GM12878 (cell line): ENCODE measurements at regions not wholly inside any gene's neighbourhood (a gene's known extent, or its start where the extent isn't known, plus 50 kb on each side); places are given as distances from the start of the nearest gene placed in this dataset.
A peak's percentile ranks its signal among the peaks of the same experiment; 100 is the strongest.

Experiments used
- ATAC-seq: fragments of 200-7000 bp; cut with Tn5 transposase; 3 replicates; pipeline ENCODE4 v1.9.1; 2020; ENCODE audit warnings: mild to moderate bottlenecking, moderate library complexity
- BruUV-seq: library from RNA; stranded (reverse); fragments of 400-500 nt; replicated peaks from 2 replicates; lab custom pipeline; 2021; lab: Mats Ljungman, UMichigan
- CTCF ChIA-PET: fragments of 300-600 bp; sonication (Branson Sonifier 250); formaldehyde crosslinking; extraction: SDS; loops from one replicate; lab custom pipeline; 2021; ENCODE audit warnings: inconsistent platforms; lab: Yijun Ruan, JAX
- POLR2A ChIA-PET: fragments of 350-600 bp; formaldehyde crosslinking; extraction: SDS; loops from one replicate; lab custom pipeline; 2021; ENCODE audit warnings: inconsistent platforms; lab: Charles Lee
- RAD21 ChIA-PET: fragments of 300-600 bp; sonication (Branson Sonifier 250); formaldehyde crosslinking; loops from one replicate; lab custom pipeline; 2023; ENCODE audit warnings: antibody characterized with exemption; ENCODE audit not compliant: unreplicated experiment; lab: Charles Lee
- SMC1A ChIA-PET: fragments of 300-600 bp; sonication (Branson Sonifier 250); formaldehyde crosslinking; loops from one replicate; lab custom pipeline; 2023; ENCODE audit not compliant: unreplicated experiment, uncharacterized antibody; lab: Charles Lee
- DNase-seq: peaks from one replicate; pipeline ENCODE4 v3.0.0-alpha.2; 2011; ENCODE audit warnings: low read depth, low spot score
- FAIRE-seq: peaks from 3 replicates; lab custom pipeline; 2011; peaks lifted over from hg19 to GRCh38; lab: Jason Lieb, UNC
- H2AFZ ChIP-seq: 2 replicates; pipeline ENCODE4 v1.6.0; 2011; ENCODE audit warnings: low read depth, low read length, control low read depth; ENCODE audit not compliant: control insufficient read depth
- H3K27ac ChIP-seq: 2 replicates; pipeline ENCODE4 v1.5.1; 2011; ENCODE audit warnings: control low read depth; ENCODE audit not compliant: control insufficient read depth, insufficient read depth
- H3K27me3 ChIP-seq, 2 experiments: replicated peaks in 1 of 2; 2 replicates each; pipeline versions ENCODE4 v1.6.0 to v1.6.1; 2011; ENCODE audit warnings: low read length in 1 of 2; ENCODE audit not compliant: control insufficient read depth in 2 of 2, insufficient read depth in 2 of 2
- H3K36me3 ChIP-seq, 2 experiments: 2 replicates each; pipeline ENCODE4 v1.5.1; 2011; ENCODE audit warnings: low read length in 1 of 2; ENCODE audit not compliant: control insufficient read depth in 2 of 2, insufficient read depth in 2 of 2
- H3K4me1 ChIP-seq: 2 replicates; pipeline ENCODE4 v1.6.1; 2011; ENCODE audit warnings: mild to moderate bottlenecking, low read length, moderate library complexity, mixed read lengths; ENCODE audit not compliant: control insufficient read depth, insufficient read depth
- H3K4me2 ChIP-seq: 2 replicates; pipeline ENCODE4 v1.6.0; 2011; ENCODE audit warnings: control low read depth; ENCODE audit not compliant: control insufficient read depth, insufficient read depth
- H3K4me3 ChIP-seq: fragments of 200-600 bp; sonication (generic); 2 replicates; pipeline ENCODE4 v1.5.1; 2016
- H3K79me2 ChIP-seq: 2 replicates; pipeline ENCODE4 v1.6.0; 2011; ENCODE audit warnings: low read length; ENCODE audit not compliant: control insufficient read depth, insufficient read depth
- H3K9ac ChIP-seq: 2 replicates; pipeline ENCODE4 v1.8.0; 2011; ENCODE audit warnings: low read length, control low read depth, mixed read lengths; ENCODE audit not compliant: control insufficient read depth, insufficient read depth
- H3K9me3 ChIP-seq: replicated peaks from 3 replicates; pipeline ENCODE4 v1.5.1; 2011; ENCODE audit warnings: mild to moderate bottlenecking, low read length; ENCODE audit not compliant: control insufficient read depth, insufficient read depth
- H4K20me1 ChIP-seq: 2 replicates; pipeline ENCODE4 v1.6.0; 2011; ENCODE audit not compliant: control insufficient read depth, insufficient read depth
- CBFB ChIP-seq: IDR thresholded peaks from 2 replicates; pipeline ENCODE4 v1.6.1; 2016; ENCODE audit warnings: antibody characterized with exemption, low read depth
- HDAC6 ChIP-seq: fragments of 200-600 bp; sonication (generic); IDR thresholded peaks from one replicate; pipeline ENCODE4 v1.8.0; 2017; ENCODE audit warnings: antibody characterized with exemption; ENCODE audit not compliant: unreplicated experiment
- KAT2A ChIP-seq: conservative IDR thresholded peaks from 2 replicates; pipeline ENCODE4 v1.6.1; 2011; ENCODE audit warnings: low read depth, low read length; ENCODE audit not compliant: control insufficient read depth
- MEF2B ChIP-seq: fragments of 450-650 bp; IDR thresholded peaks from 2 replicates; pipeline ENCODE4 v1.6.1; 2018; ENCODE audit warnings: mild to moderate bottlenecking, moderate library complexity; ENCODE audit not compliant: partially characterized antibody, poor library complexity, severe bottlenecking
- MYC ChIP-seq: IDR thresholded peaks from 2 replicates; pipeline ENCODE4 v1.6.1; 2011; ENCODE audit warnings: mild to moderate bottlenecking, low read length, moderate library complexity, inconsistent platforms; ENCODE audit not compliant: insufficient read depth, insufficient replicate concordance, insufficient read length, severe bottlenecking
- PAX8 ChIP-seq: fragments of 450-650 bp; IDR thresholded peaks from 2 replicates; pipeline ENCODE4 v1.6.1; 2017; ENCODE audit warnings: mild to moderate bottlenecking, moderate library complexity
- RELA ChIP-seq: fragments of 450-650 bp; IDR thresholded peaks from 2 replicates; pipeline ENCODE4 v1.8.0; 2014; ENCODE audit warnings: borderline replicate concordance; ENCODE audit not compliant: partially characterized antibody
- RFX5 ChIP-seq: IDR thresholded peaks from 2 replicates; pipeline ENCODE4 v1.6.1; 2011; ENCODE audit warnings: low read depth, low read length, improper control_type of control experiment
- RUNX3 ChIP-seq: IDR thresholded peaks from 2 replicates; pipeline ENCODE4 v1.6.1; 2012; ENCODE audit warnings: low read length, inconsistent platforms
- SMC3 ChIP-seq: IDR thresholded peaks from 2 replicates; pipeline ENCODE4 v1.6.1; 2011; ENCODE audit warnings: low read length, improper control_type of control experiment, borderline replicate concordance
- STAT1 ChIP-seq: fragments of 450-650 bp; conservative IDR thresholded peaks from 2 replicates; pipeline ENCODE4 v1.6.1; 2014; ENCODE audit warnings: antibody characterized with exemption, mild to moderate bottlenecking
- ZNF217 ChIP-seq: fragments of 450-650 bp; IDR thresholded peaks from 2 replicates; pipeline ENCODE4 v1.6.1; 2017; ENCODE audit warnings: antibody characterized with exemption, mild to moderate bottlenecking
- WGBS: methylation state at CpG from one replicate; pipeline ENCODE4 v1.1.6; 2016; ENCODE audit warnings: low lambda C conversion rate; ENCODE audit not compliant: insufficient replicate concordance, insufficient coverage; ENCODE audit errors: missing lambda C conversion rate; 5-methylcytosine and 5-hydroxymethylcytosine counted together
- in situ Hi-C: fragments of 300-500 bp; cut with MboI; formaldehyde crosslinking; loops from 9 replicates; pipeline ENCODE4 v1.14.3; 2018; ENCODE audit warnings: mixed read lengths
- intact Hi-C: fragments of 100-400 bp; cut with micrococcal nuclease; formaldehyde crosslinking; loops from one replicate; pipeline ENCODE4 v1.14.2; 2022; ENCODE audit not compliant: unreplicated experiment
- TF ChIP-seq, protein P1 (sequence below): fragments of 150-350 bp; IDR thresholded peaks from 2 replicates; pipeline ENCODE4 v1.6.1; 2014; ENCODE audit warnings: mild to moderate bottlenecking, low read depth, low read length
- TF ChIP-seq, protein P2 (sequence below): IDR thresholded peaks from 2 replicates; pipeline ENCODE4 v1.6.1; 2012; ENCODE audit warnings: improper control_type of control experiment, low read depth, low read length; ENCODE audit not compliant: insufficient replicate concordance
- TF ChIP-seq, protein P3 (sequence below): fragments of 450-650 bp; formaldehyde crosslinking; IDR thresholded peaks from 2 replicates; pipeline ENCODE4 v1.4.0; 2020; ENCODE audit warnings: mild to moderate bottlenecking, moderate library complexity

DNA sequence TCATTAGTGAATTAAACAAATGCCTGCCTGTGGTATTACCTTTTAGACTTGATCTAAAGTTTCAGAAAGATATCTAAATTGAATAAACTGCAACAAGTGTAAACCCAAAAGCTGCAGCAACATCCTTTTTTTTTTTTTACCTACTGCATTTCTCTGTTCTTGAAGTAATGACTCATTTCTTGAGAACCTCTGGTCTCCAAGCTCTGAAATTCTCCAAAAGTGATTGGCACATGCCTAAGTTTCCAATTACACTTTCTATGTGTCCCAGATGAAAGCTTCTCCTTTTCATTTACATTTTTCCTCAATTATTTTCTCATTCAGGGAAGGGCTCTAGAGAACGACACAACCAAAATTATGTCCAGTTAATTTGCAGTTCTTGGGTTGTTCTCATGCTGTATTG is 435.2 kb upstream of the DCN start:
- ATAC-seq (peak; percentile 60), FAIRE-seq (no peak), DNase-seq (no peak)
- RAD21 ChIA-PET, result interaction anchor here (0.6 kb wide), 1 partner anchor 516 kb away, joined by 3 read pairs; no protein-coding TSS in a partner anchor
- WGBS, result 82% methylated on average over 1 of the region's 1 CpG
- in situ Hi-C loops (no loop called here), intact Hi-C loops (no loop called here)
- Histone ChIP-seq H2AFZ (no peak overlapping the region), H3K9me3 (no peaks in the 10 kb centered on the region), H3K27me3 (no peaks in the 10 kb centered on the region), H3K27ac (no peak overlapping the region), H3K36me3 (no peaks in the 10 kb centered on the region), H4K20me1 (no peaks in the 10 kb centered on the region), H3K4me3 (no peak overlapping the region), H3K4me1 (no peaks in the 10 kb centered on the region), H3K79me2 (no peaks in the 10 kb centered on the region), H3K4me2 (no peak overlapping the region), H3K9ac (no peak overlapping the region)
- BruUV-seq, result no TSS peak
- CTCF ChIA-PET, result interaction anchor here (1.4 kb wide), 1 partner anchor 236 kb away, joined by 4 read pairs; no protein-coding TSS in a partner anchor
- SMC1A ChIA-PET, result interaction anchor here (1.2 to 2.4 kb wide), 6 partner anchors 11 to 214 kb away, joined by 3 to 6 read pairs (median 4); no protein-coding TSS in a partner anchor
- POLR2A ChIA-PET, result no interaction called here
- TF ChIP-seq ZNF217 (no peak), CBFB (no peak), RUNX3 (no peak), KAT2A (no peak), SMC3 (no peak), MYC (no peak), MEF2B (no peak), RELA (no peak), PAX8 (no peak), RFX5 (no peak), HDAC6 (no peak), STAT1 (no peak)
- TF ChIP-seq, protein P1, sequence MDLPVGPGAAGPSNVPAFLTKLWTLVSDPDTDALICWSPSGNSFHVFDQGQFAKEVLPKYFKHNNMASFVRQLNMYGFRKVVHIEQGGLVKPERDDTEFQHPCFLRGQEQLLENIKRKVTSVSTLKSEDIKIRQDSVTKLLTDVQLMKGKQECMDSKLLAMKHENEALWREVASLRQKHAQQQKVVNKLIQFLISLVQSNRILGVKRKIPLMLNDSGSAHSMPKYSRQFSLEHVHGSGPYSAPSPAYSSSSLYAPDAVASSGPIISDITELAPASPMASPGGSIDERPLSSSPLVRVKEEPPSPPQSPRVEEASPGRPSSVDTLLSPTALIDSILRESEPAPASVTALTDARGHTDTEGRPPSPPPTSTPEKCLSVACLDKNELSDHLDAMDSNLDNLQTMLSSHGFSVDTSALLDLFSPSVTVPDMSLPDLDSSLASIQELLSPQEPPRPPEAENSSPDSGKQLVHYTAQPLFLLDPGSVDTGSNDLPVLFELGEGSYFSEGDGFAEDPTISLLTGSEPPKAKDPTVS, result no peak
- TF ChIP-seq, protein P2, sequence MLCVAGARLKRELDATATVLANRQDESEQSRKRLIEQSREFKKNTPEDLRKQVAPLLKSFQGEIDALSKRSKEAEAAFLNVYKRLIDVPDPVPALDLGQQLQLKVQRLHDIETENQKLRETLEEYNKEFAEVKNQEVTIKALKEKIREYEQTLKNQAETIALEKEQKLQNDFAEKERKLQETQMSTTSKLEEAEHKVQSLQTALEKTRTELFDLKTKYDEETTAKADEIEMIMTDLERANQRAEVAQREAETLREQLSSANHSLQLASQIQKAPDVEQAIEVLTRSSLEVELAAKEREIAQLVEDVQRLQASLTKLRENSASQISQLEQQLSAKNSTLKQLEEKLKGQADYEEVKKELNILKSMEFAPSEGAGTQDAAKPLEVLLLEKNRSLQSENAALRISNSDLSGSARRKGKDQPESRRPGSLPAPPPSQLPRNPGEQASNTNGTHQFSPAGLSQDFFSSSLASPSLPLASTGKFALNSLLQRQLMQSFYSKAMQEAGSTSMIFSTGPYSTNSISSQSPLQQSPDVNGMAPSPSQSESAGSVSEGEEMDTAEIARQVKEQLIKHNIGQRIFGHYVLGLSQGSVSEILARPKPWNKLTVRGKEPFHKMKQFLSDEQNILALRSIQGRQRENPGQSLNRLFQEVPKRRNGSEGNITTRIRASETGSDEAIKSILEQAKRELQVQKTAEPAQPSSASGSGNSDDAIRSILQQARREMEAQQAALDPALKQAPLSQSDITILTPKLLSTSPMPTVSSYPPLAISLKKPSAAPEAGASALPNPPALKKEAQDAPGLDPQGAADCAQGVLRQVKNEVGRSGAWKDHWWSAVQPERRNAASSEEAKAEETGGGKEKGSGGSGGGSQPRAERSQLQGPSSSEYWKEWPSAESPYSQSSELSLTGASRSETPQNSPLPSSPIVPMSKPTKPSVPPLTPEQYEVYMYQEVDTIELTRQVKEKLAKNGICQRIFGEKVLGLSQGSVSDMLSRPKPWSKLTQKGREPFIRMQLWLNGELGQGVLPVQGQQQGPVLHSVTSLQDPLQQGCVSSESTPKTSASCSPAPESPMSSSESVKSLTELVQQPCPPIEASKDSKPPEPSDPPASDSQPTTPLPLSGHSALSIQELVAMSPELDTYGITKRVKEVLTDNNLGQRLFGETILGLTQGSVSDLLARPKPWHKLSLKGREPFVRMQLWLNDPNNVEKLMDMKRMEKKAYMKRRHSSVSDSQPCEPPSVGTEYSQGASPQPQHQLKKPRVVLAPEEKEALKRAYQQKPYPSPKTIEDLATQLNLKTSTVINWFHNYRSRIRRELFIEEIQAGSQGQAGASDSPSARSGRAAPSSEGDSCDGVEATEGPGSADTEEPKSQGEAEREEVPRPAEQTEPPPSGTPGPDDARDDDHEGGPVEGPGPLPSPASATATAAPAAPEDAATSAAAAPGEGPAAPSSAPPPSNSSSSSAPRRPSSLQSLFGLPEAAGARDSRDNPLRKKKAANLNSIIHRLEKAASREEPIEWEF, result no peak
- TF ChIP-seq, protein P3, sequence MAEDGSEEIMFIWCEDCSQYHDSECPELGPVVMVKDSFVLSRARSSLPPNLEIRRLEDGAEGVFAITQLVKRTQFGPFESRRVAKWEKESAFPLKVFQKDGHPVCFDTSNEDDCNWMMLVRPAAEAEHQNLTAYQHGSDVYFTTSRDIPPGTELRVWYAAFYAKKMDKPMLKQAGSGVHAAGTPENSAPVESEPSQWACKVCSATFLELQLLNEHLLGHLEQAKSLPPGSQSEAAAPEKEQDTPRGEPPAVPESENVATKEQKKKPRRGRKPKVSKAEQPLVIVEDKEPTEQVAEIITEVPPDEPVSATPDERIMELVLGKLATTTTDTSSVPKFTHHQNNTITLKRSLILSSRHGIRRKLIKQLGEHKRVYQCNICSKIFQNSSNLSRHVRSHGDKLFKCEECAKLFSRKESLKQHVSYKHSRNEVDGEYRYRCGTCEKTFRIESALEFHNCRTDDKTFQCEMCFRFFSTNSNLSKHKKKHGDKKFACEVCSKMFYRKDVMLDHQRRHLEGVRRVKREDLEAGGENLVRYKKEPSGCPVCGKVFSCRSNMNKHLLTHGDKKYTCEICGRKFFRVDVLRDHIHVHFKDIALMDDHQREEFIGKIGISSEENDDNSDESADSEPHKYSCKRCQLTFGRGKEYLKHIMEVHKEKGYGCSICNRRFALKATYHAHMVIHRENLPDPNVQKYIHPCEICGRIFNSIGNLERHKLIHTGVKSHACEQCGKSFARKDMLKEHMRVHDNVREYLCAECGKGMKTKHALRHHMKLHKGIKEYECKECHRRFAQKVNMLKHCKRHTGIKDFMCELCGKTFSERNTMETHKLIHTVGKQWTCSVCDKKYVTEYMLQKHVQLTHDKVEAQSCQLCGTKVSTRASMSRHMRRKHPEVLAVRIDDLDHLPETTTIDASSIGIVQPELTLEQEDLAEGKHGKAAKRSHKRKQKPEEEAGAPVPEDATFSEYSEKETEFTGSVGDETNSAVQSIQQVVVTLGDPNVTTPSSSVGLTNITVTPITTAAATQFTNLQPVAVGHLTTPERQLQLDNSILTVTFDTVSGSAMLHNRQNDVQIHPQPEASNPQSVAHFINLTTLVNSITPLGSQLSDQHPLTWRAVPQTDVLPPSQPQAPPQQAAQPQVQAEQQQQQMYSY (CRISPR knock-in tag), result no peak
